ENCODE measurements at regions not wholly inside any gene's neighbourhood (a gene's known extent, or its start where the extent isn't known, plus 50 kb on each side); places are given as distances from the start of the nearest gene placed in this dataset.

DNA sequence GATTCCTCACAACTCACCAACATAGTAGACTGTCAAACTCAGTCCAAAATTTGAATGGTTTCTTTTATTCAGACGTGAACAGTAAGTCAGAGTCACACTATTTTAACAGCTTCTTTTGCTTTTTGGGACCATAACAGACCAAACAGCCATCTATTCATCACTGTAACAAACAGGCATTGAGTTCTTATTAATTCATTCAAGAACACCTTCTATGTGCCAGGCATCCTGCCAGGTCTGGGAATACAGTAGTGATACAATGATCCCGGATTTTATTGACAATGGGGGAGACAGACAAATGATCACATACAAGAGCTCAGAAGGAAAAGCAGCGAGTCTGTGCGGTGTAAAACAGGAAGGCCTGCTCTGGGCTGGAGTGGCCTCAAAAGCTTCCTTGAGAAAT lies 153.3 kb upstream of the ERCC6L2 start:
- Mint-ChIP-seq H3K9me3 (ENCODE audit: low read depth) (peaks cover 6% of the 10 kb centered on the region), H3K27ac (no peak overlapping the region), H3K4me1 (ENCODE audit: low read depth) (peaks cover 6% of the 10 kb centered on the region), H3K27me3 (no peaks in the 10 kb centered on the region), H3K36me3 (ENCODE audit: insufficient read depth) (no peaks in the 10 kb centered on the region), H3K4me3 (ENCODE audit: low read depth) (no peak overlapping the region)
- TF ChIP-seq, protein P1, sequence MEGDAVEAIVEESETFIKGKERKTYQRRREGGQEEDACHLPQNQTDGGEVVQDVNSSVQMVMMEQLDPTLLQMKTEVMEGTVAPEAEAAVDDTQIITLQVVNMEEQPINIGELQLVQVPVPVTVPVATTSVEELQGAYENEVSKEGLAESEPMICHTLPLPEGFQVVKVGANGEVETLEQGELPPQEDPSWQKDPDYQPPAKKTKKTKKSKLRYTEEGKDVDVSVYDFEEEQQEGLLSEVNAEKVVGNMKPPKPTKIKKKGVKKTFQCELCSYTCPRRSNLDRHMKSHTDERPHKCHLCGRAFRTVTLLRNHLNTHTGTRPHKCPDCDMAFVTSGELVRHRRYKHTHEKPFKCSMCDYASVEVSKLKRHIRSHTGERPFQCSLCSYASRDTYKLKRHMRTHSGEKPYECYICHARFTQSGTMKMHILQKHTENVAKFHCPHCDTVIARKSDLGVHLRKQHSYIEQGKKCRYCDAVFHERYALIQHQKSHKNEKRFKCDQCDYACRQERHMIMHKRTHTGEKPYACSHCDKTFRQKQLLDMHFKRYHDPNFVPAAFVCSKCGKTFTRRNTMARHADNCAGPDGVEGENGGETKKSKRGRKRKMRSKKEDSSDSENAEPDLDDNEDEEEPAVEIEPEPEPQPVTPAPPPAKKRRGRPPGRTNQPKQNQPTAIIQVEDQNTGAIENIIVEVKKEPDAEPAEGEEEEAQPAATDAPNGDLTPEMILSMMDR (IDR thresholded peaks at IDR 0.05; ENCODE audit: unreplicated experiment) = no peak
- DNase-seq (ENCODE audit: low spot score, unreplicated experiment) = no peak

DNA sequence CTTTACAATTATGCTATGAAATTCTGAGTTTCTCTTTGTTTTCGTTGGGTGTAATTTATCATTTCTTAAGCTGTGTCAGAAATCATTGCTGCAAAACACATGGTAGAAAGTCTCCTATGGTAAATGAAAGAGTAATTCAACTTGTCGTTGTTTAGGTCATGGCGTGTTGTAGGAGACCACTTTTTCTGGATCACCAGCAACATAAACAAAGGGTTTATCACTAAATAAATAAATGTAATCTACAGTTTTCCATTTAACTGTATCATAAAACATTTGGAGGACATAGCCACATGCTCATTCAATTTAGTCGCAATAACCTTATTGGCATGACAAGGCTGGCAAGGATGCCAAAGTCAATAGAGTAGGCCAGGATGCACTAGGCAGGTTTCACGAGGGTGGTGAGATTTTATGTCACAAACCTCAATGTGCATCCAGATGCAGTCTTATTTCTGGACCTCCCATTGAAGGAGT lies 154.4 kb upstream of the ERCC6L2 start:
- no peaks in the 10 kb centered on the region for H3K36me3 Mint-ChIP-seq (ENCODE audit: insufficient read depth)
- H3K4me1 Mint-ChIP-seq (ENCODE audit: low read depth) = peaks cover 6% of the 10 kb centered on the region
- H3K27ac Mint-ChIP-seq = no peak overlapping the region
- TF ChIP-seq, protein P1 (IDR thresholded peaks at IDR 0.05; ENCODE audit: unreplicated experiment) = no peak
- no peak overlapping the region for H3K4me3 Mint-ChIP-seq (ENCODE audit: low read depth)
- no peaks in the 10 kb centered on the region for H3K27me3 Mint-ChIP-seq
- no peak for DNase-seq (ENCODE audit: low spot score, unreplicated experiment)
- H3K9me3 Mint-ChIP-seq (ENCODE audit: low read depth) = peaks cover 6% of the 10 kb centered on the region

DNA sequence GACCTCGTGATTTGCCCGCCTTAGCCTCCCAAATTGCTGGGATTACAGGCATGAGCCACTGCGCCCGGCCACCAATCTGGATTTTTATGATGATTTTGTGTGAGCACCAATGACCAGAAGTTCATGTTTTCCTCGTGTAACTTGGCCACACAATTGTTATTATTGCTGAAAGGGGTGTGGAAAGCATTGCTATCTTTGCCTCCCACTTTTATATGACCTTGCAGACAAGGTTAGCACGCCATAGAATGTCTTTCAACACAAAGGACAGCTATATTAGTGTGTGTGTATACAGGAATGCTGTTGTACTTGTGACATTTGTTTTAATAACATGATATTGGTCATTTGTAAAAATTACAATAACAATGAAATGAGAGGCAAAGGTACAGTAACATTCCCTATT lies 155.0 kb upstream of the ERCC6L2 start:
- TF ChIP-seq, protein P1 (IDR thresholded peaks at IDR 0.05; ENCODE audit: unreplicated experiment) = no peak
- no peak for DNase-seq (ENCODE audit: low spot score, unreplicated experiment)
- peaks cover under 1% of the 10 kb centered on the region for H3K36me3 Mint-ChIP-seq (ENCODE audit: insufficient read depth)
- H3K4me3 Mint-ChIP-seq (ENCODE audit: low read depth) = no peak overlapping the region
- peaks cover 9% of the 10 kb centered on the region for H3K9me3 Mint-ChIP-seq (ENCODE audit: low read depth)
- no peak overlapping the region for H3K27ac Mint-ChIP-seq
- no peaks in the 10 kb centered on the region for H3K27me3 Mint-ChIP-seq
- peaks cover 6% of the 10 kb centered on the region for H3K4me1 Mint-ChIP-seq (ENCODE audit: low read depth)

DNA sequence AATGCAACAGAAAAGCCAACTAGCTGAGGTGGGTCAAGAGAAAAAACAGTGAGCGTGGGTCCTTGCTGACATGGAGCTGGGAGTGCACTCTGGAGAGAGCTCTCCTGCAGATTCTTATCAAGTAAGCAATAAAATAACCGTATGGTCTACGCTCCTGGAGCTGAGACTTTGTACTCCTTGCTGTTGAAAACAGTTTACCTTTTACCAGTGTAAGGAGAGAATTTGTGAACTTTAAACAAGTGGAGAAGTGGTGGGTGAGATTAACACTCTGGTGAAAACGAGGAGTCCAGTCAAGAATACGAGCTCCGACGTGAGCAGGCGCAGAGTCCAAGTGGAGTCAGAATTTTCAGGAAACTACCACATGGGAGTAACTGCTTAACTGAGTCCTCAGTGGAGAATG lies 156.1 kb upstream of the ERCC6L2 start:
- DNase-seq (ENCODE audit: low spot score, unreplicated experiment) = no peak
- peaks cover 6% of the 10 kb centered on the region for H3K4me1 Mint-ChIP-seq (ENCODE audit: low read depth)
- no peaks in the 10 kb centered on the region for H3K27me3 Mint-ChIP-seq
- TF ChIP-seq, protein P1 (IDR thresholded peaks at IDR 0.05; ENCODE audit: unreplicated experiment) = no peak
- H3K9me3 Mint-ChIP-seq (ENCODE audit: low read depth) = peaks cover 12% of the 10 kb centered on the region
- no peak overlapping the region for H3K4me3 Mint-ChIP-seq (ENCODE audit: low read depth)
- no peak overlapping the region for H3K27ac Mint-ChIP-seq
- peaks cover 3% of the 10 kb centered on the region for H3K36me3 Mint-ChIP-seq (ENCODE audit: insufficient read depth)

DNA sequence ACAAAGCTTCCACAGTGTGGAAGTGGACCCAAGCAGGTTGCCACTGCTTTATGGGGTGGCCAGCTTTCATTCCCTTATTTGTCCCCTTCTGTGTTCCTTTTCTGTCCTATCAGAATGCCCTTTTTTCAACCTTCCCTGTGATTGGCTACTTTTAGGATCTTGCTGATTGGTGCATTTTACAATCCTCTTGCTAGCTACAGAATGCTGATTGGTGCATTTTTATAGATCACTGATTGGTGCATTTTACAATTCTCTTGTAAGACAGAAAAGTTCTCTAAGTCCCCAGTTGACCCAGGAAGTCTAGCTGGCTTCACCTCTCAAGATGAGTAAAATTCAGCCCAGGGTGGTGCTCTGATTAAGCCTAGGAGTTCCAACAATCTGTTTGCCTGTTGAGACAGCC lies 157.2 kb upstream of the ERCC6L2 start:
- Mint-ChIP-seq H3K36me3 (ENCODE audit: insufficient read depth) (peaks cover 3% of the 10 kb centered on the region), H3K4me1 (ENCODE audit: low read depth) (peaks cover 6% of the 10 kb centered on the region), H3K27ac (no peak overlapping the region), H3K4me3 (ENCODE audit: low read depth) (no peak overlapping the region), H3K27me3 (no peaks in the 10 kb centered on the region), H3K9me3 (ENCODE audit: low read depth) (peaks cover 12% of the 10 kb centered on the region)
- no peak for DNase-seq (ENCODE audit: low spot score, unreplicated experiment)
- TF ChIP-seq, protein P1 (IDR thresholded peaks at IDR 0.05; ENCODE audit: unreplicated experiment) = no peak
